IMR-90 (cell line): ENCODE measurements at regions not wholly inside any gene's neighbourhood (a gene's known extent, or its start where the extent isn't known, plus 50 kb on each side); places are given as distances from the start of the nearest gene placed in this dataset.

ENCODE experiments used
- BHLHE40 ChIP-seq: fragments of 150-350 bp; IDR thresholded peaks from 2 replicates; pipeline ENCODE4 v1.6.1; 2016; ENCODE audit warnings: mild to moderate bottlenecking, low read depth, low read length
- CEBPB ChIP-seq: IDR thresholded peaks from 2 replicates; pipeline ENCODE4 v1.6.1; 2012; ENCODE audit warnings: low read depth, low read length, improper control_type of control experiment
- MAFK ChIP-seq: IDR thresholded peaks from 2 replicates; pipeline ENCODE4 v1.6.1; 2012; ENCODE audit warnings: low read depth, low read length, improper control_type of control experiment
- NFE2L2 ChIP-seq: fragments of 150-350 bp; IDR thresholded peaks from 2 replicates; pipeline ENCODE4 v1.6.1; 2016; ENCODE audit warnings: low read depth, mild to moderate bottlenecking, low read length
- POLR2A ChIP-seq: IDR thresholded peaks from 2 replicates; pipeline ENCODE4 v1.6.1; 2012; ENCODE audit warnings: mild to moderate bottlenecking, low read depth, low read length
- RAD21 ChIP-seq: IDR thresholded peaks from 2 replicates; pipeline ENCODE4 v1.6.1; 2012; ENCODE audit warnings: low read length, improper control_type of control experiment
- RCOR1 ChIP-seq: IDR thresholded peaks from 2 replicates; pipeline ENCODE4 v1.6.1; 2012; ENCODE audit warnings: mild to moderate bottlenecking, low read length, improper control_type of control experiment; ENCODE audit not compliant: insufficient replicate concordance
- TF ChIP-seq, protein P1 (sequence below): conservative IDR thresholded peaks from 2 replicates; pipeline ENCODE4 v1.5.1; 2012; ENCODE audit warnings: mild to moderate bottlenecking, low read depth, low read length, improper control_type of control experiment
- TF ChIP-seq, protein P2 (sequence below): fragments of 150-350 bp; IDR thresholded peaks from 2 replicates; pipeline ENCODE4 v1.6.1; 2017; ENCODE audit warnings: mild to moderate bottlenecking, antibody characterized with exemption, low read length, low read depth

DNA sequence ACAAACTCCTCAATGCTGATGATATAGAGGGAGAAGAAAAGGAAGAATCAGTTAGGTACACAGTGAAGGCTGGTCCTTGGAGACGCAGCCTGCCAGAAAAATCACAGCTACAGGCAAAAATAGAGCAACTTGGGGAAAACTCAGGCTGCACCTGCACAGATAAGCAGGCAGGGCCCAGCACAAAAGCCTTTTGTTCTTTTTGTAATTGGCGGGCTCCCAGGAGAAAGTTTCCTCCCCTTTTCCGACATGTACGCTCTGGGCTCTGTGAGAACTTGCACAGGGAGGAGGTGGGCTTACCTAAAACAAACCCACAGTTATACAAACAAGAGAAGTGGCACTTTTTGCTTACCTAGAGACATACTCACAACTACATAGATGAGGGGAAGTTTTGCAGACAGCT is 813.4 kb upstream of the EPHA6 start:
- no peak for TF ChIP-seq BHLHE40
- TF ChIP-seq, protein P1, sequence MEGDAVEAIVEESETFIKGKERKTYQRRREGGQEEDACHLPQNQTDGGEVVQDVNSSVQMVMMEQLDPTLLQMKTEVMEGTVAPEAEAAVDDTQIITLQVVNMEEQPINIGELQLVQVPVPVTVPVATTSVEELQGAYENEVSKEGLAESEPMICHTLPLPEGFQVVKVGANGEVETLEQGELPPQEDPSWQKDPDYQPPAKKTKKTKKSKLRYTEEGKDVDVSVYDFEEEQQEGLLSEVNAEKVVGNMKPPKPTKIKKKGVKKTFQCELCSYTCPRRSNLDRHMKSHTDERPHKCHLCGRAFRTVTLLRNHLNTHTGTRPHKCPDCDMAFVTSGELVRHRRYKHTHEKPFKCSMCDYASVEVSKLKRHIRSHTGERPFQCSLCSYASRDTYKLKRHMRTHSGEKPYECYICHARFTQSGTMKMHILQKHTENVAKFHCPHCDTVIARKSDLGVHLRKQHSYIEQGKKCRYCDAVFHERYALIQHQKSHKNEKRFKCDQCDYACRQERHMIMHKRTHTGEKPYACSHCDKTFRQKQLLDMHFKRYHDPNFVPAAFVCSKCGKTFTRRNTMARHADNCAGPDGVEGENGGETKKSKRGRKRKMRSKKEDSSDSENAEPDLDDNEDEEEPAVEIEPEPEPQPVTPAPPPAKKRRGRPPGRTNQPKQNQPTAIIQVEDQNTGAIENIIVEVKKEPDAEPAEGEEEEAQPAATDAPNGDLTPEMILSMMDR, result no peak
- no peak for TF ChIP-seq RAD21
- TF ChIP-seq, protein P2, sequence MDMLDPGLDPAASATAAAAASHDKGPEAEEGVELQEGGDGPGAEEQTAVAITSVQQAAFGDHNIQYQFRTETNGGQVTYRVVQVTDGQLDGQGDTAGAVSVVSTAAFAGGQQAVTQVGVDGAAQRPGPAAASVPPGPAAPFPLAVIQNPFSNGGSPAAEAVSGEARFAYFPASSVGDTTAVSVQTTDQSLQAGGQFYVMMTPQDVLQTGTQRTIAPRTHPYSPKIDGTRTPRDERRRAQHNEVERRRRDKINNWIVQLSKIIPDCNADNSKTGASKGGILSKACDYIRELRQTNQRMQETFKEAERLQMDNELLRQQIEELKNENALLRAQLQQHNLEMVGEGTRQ, result no peak
- no peak for TF ChIP-seq POLR2A
- TF ChIP-seq MAFK, result no peak
- TF ChIP-seq CEBPB, result no peak
- TF ChIP-seq RCOR1, result no peak
- TF ChIP-seq NFE2L2, result no peak
